Epithelial cell of esophagus (primary cell): ENCODE measurements at regions not wholly inside any gene's neighbourhood (a gene's known extent, or its start where the extent isn't known, plus 50 kb on each side); places are given as distances from the start of the nearest gene placed in this dataset.

Experiments used
- DNase-seq: peaks from one replicate; pipeline ENCODE4 v3.0.0; 2010; ENCODE audit warnings: low read depth
- H3K4me3 ChIP-seq: 2 replicates; pipeline ENCODE4 v1.5.1; 2011; ENCODE audit warnings: mild to moderate bottlenecking, low read length, control low read depth
- TF ChIP-seq, protein P1 (sequence below): IDR thresholded peaks from 2 replicates; pipeline ENCODE4 v1.5.1; 2011; ENCODE audit warnings: low read depth, mild to moderate bottlenecking, low read length, control low read depth, inconsistent platforms; ENCODE audit not compliant: insufficient read depth; ENCODE audit errors: missing control alignments

DNA sequence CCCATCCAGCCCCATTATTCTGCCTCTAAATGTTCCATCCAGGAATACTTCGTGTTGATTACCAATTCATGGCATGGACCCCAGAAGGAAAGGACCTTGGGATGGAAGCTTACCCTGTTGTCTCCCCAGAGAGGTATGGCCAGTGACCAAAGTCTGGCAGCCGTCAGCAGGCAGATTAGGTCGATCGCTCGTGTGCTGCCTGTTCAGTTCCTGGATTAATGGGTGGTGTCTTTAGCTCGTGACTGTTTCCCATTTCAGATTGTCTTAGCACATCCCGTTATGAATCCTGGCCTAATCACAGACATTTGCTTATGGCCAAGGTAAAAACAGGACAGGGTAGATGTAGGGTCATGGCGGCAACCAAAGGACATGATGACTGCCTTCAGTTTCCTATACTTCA is 122.9 kb upstream of the NTF3 start:
- DNase-seq: no peak
- no peak overlapping the region for H3K4me3 ChIP-seq
- TF ChIP-seq, protein P1, sequence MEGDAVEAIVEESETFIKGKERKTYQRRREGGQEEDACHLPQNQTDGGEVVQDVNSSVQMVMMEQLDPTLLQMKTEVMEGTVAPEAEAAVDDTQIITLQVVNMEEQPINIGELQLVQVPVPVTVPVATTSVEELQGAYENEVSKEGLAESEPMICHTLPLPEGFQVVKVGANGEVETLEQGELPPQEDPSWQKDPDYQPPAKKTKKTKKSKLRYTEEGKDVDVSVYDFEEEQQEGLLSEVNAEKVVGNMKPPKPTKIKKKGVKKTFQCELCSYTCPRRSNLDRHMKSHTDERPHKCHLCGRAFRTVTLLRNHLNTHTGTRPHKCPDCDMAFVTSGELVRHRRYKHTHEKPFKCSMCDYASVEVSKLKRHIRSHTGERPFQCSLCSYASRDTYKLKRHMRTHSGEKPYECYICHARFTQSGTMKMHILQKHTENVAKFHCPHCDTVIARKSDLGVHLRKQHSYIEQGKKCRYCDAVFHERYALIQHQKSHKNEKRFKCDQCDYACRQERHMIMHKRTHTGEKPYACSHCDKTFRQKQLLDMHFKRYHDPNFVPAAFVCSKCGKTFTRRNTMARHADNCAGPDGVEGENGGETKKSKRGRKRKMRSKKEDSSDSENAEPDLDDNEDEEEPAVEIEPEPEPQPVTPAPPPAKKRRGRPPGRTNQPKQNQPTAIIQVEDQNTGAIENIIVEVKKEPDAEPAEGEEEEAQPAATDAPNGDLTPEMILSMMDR: no peak

DNA sequence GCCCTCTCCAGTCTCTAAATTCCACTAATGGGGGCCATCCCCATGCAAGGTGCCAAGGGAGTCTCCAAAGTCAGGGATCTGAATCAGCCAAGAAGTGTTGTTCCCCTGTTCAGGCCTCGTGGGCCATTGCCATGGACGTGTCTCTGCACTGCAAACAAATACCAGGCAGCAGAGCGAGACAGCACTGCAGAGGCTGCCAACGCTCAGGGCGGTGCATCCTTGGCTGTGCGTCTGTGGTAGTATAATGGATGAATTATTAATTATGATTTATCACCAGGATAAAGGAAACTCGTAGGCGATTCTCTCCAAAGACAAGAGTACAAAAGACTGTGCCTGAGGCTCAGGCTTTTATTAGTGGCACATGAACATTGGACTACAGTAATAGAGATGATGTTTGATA is 122.3 kb upstream of the NTF3 start:
- no peak for DNase-seq
- TF ChIP-seq, protein P1: no peak
- no peak overlapping the region for H3K4me3 ChIP-seq

DNA sequence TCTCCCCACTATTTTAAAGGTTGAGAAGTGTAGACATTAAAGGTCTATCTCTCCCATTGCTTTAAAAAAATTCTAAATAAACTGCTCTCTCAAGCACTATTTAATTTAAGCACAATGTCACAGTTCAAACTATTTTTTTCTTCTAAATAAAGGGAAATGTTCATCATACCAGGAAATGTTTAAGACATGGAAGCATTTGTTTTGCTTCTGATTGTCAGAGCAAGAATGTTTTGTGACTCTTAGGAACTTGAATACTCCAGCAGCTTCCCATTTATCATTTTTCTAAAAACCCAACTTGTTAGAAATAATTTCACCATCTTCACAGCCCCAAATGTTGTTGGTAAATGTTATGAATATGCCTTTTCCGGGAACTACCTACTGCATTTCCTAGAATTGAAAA is 121.8 kb upstream of the NTF3 start:
- no peak for DNase-seq
- TF ChIP-seq, protein P1: no peak
- no peak overlapping the region for H3K4me3 ChIP-seq

DNA sequence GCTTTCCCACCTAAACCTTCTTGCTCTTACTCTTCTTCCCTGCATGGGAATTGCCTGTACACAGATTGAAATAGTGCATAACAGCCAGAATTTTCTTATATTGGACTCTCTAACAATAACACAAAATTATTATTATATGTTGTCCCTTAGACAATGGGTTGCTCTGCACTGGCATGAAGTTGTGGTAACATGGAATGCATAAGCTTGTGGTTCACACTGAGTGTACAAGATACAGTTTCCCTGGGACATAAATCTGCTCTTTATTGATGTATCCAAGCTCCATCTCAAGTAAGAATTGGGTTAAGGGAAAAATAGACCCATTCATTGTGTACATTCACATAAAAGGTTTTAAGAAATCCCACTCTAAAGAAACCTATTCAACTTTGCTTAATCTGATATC is 114.4 kb upstream of the NTF3 start:
- H3K4me3 ChIP-seq: no peak overlapping the region
- DNase-seq: no peak
- TF ChIP-seq, protein P1: no peak

DNA sequence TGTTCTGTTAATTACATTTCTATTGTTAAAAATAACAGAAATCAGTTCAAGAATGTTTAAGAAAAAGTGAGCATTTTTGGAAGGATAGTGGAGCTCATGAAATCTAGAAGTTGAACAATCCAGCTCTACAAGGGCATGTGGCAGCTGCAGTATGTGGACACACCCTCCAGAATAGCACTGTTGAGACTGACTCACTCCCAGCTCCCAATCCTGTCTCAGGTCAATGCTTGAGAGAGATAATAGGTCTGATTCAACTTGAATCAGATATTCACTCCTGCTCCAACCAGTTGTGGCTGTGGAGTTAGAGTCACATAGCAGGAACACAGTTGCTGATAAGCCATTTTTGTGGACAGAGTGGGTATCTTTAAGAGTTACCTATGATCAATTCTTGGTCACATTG is 113.0 kb upstream of the NTF3 start:
- DNase-seq: peak; percentile 93
- TF ChIP-seq, protein P1: no peak
- H3K4me3 ChIP-seq: no peak overlapping the region

DNA sequence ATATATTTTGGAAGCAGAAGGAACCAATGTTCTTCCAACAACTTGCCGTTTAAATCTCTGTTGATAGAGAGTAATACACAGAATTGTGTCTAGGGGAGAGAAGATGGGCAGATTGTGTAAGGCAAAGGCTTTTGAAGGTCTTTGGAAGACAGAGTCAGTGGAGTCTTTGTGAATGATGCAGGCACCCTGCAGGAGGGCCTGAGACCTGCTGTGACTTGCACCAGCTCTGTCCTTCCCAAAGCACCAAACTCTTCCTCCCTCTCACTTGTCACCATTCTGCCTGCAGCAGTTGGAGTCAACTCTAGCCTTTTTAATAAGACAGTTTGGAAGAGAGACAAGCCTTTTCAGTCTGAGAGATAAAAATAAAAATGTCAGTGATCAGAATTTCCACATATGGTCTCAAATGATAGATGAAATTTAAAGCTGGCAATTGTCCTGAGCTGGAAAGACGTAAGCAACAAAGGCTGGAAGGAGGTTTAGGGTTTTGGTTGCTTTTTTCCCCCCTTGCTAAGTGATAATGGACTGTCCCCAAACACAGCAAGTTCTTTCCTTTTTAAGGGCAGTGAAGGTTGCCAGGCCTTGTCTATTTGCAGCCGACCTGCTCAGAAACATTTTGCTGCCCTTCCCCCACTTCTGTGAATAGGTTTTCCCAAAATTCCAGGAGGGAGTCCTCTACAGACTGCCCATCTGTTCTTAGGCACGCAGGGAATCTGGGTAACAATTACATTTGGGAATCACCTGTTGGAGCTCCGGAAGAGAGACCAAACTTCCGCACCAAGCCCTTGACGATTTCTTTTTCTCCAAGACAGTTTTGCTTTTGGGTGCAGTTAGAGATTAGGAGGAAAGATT is 103.0 kb upstream of the NTF3 start:
- peak; percentile 67 for DNase-seq
- H3K4me3 ChIP-seq: no peak overlapping the region
- TF ChIP-seq, protein P1: no peak

DNA sequence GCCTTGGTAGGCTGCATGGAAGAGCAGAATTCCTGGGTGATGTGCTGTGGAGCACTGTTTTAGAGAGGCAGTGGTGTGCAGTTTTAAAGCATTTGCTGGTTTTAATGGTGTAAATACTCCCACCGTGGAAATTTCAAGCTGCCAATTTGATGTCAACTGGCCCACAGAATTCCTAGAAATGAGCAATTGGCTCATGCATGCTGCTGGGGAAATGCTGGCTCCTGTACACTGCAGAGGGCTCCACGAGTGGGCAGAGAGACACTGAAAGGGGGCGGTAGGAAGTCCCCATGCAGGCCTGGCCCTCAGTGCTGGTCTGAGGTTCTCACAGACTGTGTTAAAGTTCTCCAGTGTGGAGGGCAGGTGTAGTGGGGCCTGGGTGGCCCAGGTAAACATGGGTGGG is 99.4 kb upstream of the NTF3 start:
- DNase-seq: no peak
- H3K4me3 ChIP-seq: no peak overlapping the region
- TF ChIP-seq, protein P1: no peak
